H1 (cell line): ENCODE measurements at regions not wholly inside any gene's neighbourhood (a gene's known extent, or its start where the extent isn't known, plus 50 kb on each side); places are given as distances from the start of the nearest gene placed in this dataset.

Experiments used
- CTCF ChIA-PET: fragments of 300-600 bp; sonication (Branson Sonifier 250); formaldehyde crosslinking; loops from one replicate; lab custom pipeline; 2021; ENCODE audit not compliant: partially characterized antibody; lab: Charles Lee
- POLR2A ChIA-PET: fragments of 300-600 bp; sonication (Branson Sonifier 250); formaldehyde crosslinking; loops from one replicate; lab custom pipeline; 2021; ENCODE audit warnings: inconsistent platforms; ENCODE audit not compliant: partially characterized antibody; lab: Charles Lee
- DNase-seq, 2 experiments: peaks; one replicate each; pipeline versions ENCODE4 v3.0.0 to v3.0.0-alpha.2; 2010 to 2022; ENCODE audit warnings: low spot score in 2 of 2, low read depth in 1 of 2, mixed read lengths in 1 of 2
- FAIRE-seq: peaks from 2 replicates; lab custom pipeline; 2011; peaks lifted over from hg19 to GRCh38; lab: Jason Lieb, UNC
- H2AFZ ChIP-seq: 2 replicates; pipeline ENCODE4 v1.8.1; 2012; ENCODE audit warnings: low read length, inconsistent platforms
- H2AK5ac ChIP-seq: 2 replicates; pipeline ENCODE4 v1.6.1; 2013; ENCODE audit warnings: low read depth, low read length
- H2BK120ac ChIP-seq: replicated peaks from 2 replicates; pipeline ENCODE3; 2013; ENCODE audit warnings: low read depth, low read length, inconsistent platforms
- H2BK12ac ChIP-seq: 2 replicates; pipeline ENCODE4 v1.6.1; 2013; ENCODE audit warnings: low read depth, low read length
- H2BK15ac ChIP-seq: 2 replicates; pipeline ENCODE4 v1.6.1; 2013; ENCODE audit warnings: low read length
- H2BK20ac ChIP-seq: 2 replicates; pipeline ENCODE4 v1.6.1; 2013; ENCODE audit warnings: low read length
- H2BK5ac ChIP-seq: 2 replicates; pipeline ENCODE4 v1.6.1; 2013; ENCODE audit warnings: low read depth, low read length
- H3K14ac ChIP-seq: 2 replicates; pipeline ENCODE4 v1.6.1; 2013; ENCODE audit warnings: inconsistent platforms; ENCODE audit not compliant: insufficient read length
- H3K18ac ChIP-seq: 2 replicates; pipeline ENCODE4 v1.6.1; 2013; ENCODE audit warnings: low read length; ENCODE audit errors: extremely low read depth
- H3K23ac ChIP-seq: 2 replicates; pipeline ENCODE4 v1.6.1; 2013; ENCODE audit warnings: inconsistent platforms; ENCODE audit not compliant: insufficient read length
- H3K23me2 ChIP-seq: 2 replicates; pipeline ENCODE4 v1.6.1; 2013; ENCODE audit warnings: low read depth, low read length
- H3K27ac ChIP-seq: 2 replicates; pipeline ENCODE4 v1.6.1; 2011; ENCODE audit warnings: low read depth, low read length, inconsistent platforms
- H3K27me3 ChIP-seq, 4 experiments: replicated peaks in 1 of 4; 1 replicate in 1 of 4; 2 replicates in 3 of 4; pipeline versions ENCODE4 v1.6.1 to v1.8.1; 2011 to 2013; ENCODE audit warnings: low read length in 3 of 4, mild to moderate bottlenecking in 3 of 4, inconsistent platforms in 2 of 4, mixed read lengths in 2 of 4, moderate library complexity in 1 of 4; ENCODE audit not compliant: control insufficient read depth in 3 of 4, insufficient read depth in 3 of 4; ENCODE audit errors: extremely low read depth in 1 of 4
- H3K36me3 ChIP-seq, 4 experiments: 2 replicates each; pipeline versions ENCODE4 v1.6.1 to v1.8.1; 2011 to 2013; ENCODE audit warnings: mild to moderate bottlenecking in 4 of 4, low read length in 3 of 4, moderate library complexity in 2 of 4, control low read depth in 1 of 4, inconsistent platforms in 1 of 4; ENCODE audit not compliant: insufficient read depth in 4 of 4, control insufficient read depth in 2 of 4
- H3K4ac ChIP-seq: replicated peaks from 2 replicates; pipeline ENCODE3; 2013; ENCODE audit warnings: low read length, low read depth, mixed read lengths, inconsistent platforms; ENCODE audit not compliant: insufficient read length
- H3K4me1 ChIP-seq, 4 experiments: replicated peaks in 1 of 4; 1 replicate in 1 of 4; 2 replicates in 3 of 4; pipeline versions ENCODE4 v1.6.1 to v1.8.1; 2011 to 2013; ENCODE audit warnings: low read length in 3 of 4, inconsistent platforms in 2 of 4, mixed read lengths in 1 of 4; ENCODE audit not compliant: insufficient read depth in 4 of 4, control insufficient read depth in 3 of 4
- H3K4me2 ChIP-seq, 2 experiments: 2 replicates each; pipeline versions ENCODE4 v1.6.1 to v1.8.1; 2011 to 2013; ENCODE audit warnings: low read depth in 2 of 2, low read length in 2 of 2, control low read depth in 1 of 2, inconsistent platforms in 1 of 2, mild to moderate bottlenecking in 1 of 2; ENCODE audit not compliant: insufficient read depth in 1 of 2
- H3K4me3 ChIP-seq, 4 experiments: fragments of 200-600, 300-600 bp in 1 of 4; sonication (generic), shearing (Covaris generic), sonication (Bioruptor Twin) in 1 of 4; 2 replicates each; pipeline versions ENCODE4 v1.5.1 to v1.8.1; 2011 to 2016; ENCODE audit warnings: low read length in 4 of 4, low read depth in 3 of 4, control low read depth in 2 of 4, inconsistent platforms in 2 of 4, mild to moderate bottlenecking in 2 of 4, mixed read lengths in 1 of 4, moderate library complexity in 1 of 4; ENCODE audit not compliant: insufficient read depth in 2 of 4; ENCODE audit errors: extremely low read depth in 1 of 4
- H3K56ac ChIP-seq: replicated peaks from 2 replicates; pipeline ENCODE3; 2013; ENCODE audit warnings: low read depth, mild to moderate bottlenecking, mixed read lengths, low read length, inconsistent platforms; ENCODE audit not compliant: insufficient read length
- H3K79me1 ChIP-seq: 2 replicates; pipeline ENCODE4 v1.6.1; 2013; ENCODE audit warnings: low read depth, low read length, control low read depth
- H3K79me2 ChIP-seq, 2 experiments: 2 replicates each; pipeline versions ENCODE4 v1.6.1 to v1.8.1; 2012 to 2013; ENCODE audit warnings: low read length in 2 of 2, mild to moderate bottlenecking in 2 of 2, inconsistent platforms in 1 of 2; ENCODE audit not compliant: insufficient read depth in 2 of 2, control insufficient read depth in 1 of 2
- H3K9ac ChIP-seq, 4 experiments: replicated peaks in 1 of 4; 1 replicate in 1 of 4; 2 replicates in 3 of 4; pipeline versions ENCODE4 v1.6.1 to v1.8.1; 2011 to 2013; ENCODE audit warnings: low read depth in 3 of 4, low read length in 3 of 4, control low read depth in 2 of 4, mild to moderate bottlenecking in 2 of 4, moderate library complexity in 2 of 4, inconsistent platforms in 1 of 4; ENCODE audit errors: extremely low read depth in 1 of 4
- H3K9me3 ChIP-seq, 2 experiments: 2 replicates each; pipeline versions ENCODE4 v1.6.1 to v1.8.1; 2012 to 2013; ENCODE audit warnings: mild to moderate bottlenecking in 2 of 2, moderate library complexity in 2 of 2, control low read depth in 1 of 2, inconsistent platforms in 1 of 2, low read depth in 1 of 2, low read length in 1 of 2, mixed read lengths in 1 of 2; ENCODE audit not compliant: insufficient read depth in 2 of 2
- H4K20me1 ChIP-seq, 2 experiments: replicated peaks in 1 of 2; 2 replicates each; pipeline versions ENCODE3 to v1.8.1; 2011 to 2013; ENCODE audit warnings: inconsistent platforms in 2 of 2, low read length in 2 of 2, mild to moderate bottlenecking in 1 of 2; ENCODE audit not compliant: insufficient read depth in 2 of 2, control insufficient read depth in 1 of 2
- H4K5ac ChIP-seq: 2 replicates; pipeline ENCODE4 v1.6.1; 2013; ENCODE audit warnings: low read length, low read depth, mixed read lengths, inconsistent platforms; ENCODE audit not compliant: insufficient read length
- H4K8ac ChIP-seq: 2 replicates; pipeline ENCODE4 v1.8.0; 2013; ENCODE audit warnings: mild to moderate bottlenecking, moderate library complexity, low read length, inconsistent platforms; ENCODE audit not compliant: insufficient read depth; ENCODE audit errors: extremely low read depth
- H4K91ac ChIP-seq: replicated peaks from 2 replicates; pipeline ENCODE3; 2013; ENCODE audit warnings: low read length, mixed read lengths, inconsistent platforms; ENCODE audit not compliant: insufficient read length
- EZH2 ChIP-seq: fragments of 200-600 bp; sonication (generic); IDR thresholded peaks from 2 replicates; pipeline ENCODE4 v1.7.1; 2012; ENCODE audit warnings: low read depth, mild to moderate bottlenecking, moderate library complexity, low read length, inconsistent platforms; ENCODE audit not compliant: severe bottlenecking
- FOSL1 ChIP-seq: IDR thresholded peaks from 2 replicates; pipeline ENCODE4 v1.6.1; 2011; ENCODE audit warnings: mild to moderate bottlenecking, low read depth, low read length, moderate library complexity; ENCODE audit not compliant: insufficient read depth
- TBP ChIP-seq: IDR thresholded peaks from 2 replicates; pipeline ENCODE4 v1.6.1; 2011; ENCODE audit warnings: low read depth, low read length, improper control_type of control experiment
- TCF12 ChIP-seq: IDR thresholded peaks from 2 replicates; pipeline ENCODE4 v1.6.1; 2011; ENCODE audit warnings: low read depth, mild to moderate bottlenecking, low read length
- WGBS, 2 experiments: shearing (Covaris generic) in 1 of 2; methylation state at CpG; one replicate each; pipeline versions ENCODE4 v1.1.6 to v1.1.7; 2013 to 2015; ENCODE audit warnings: low lambda C conversion rate in 2 of 2, mixed read lengths in 2 of 2, inconsistent platforms in 1 of 2, low coverage in 1 of 2, missing lambda C conversion rate in 1 of 2; ENCODE audit not compliant: insufficient replicate concordance in 2 of 2, insufficient coverage in 1 of 2, insufficient read length in 1 of 2; ENCODE audit errors: extremely low coverage in 1 of 2, missing lambda C conversion rate in 1 of 2; 5-methylcytosine and 5-hydroxymethylcytosine counted together

GRCh38 chr7:20958572-20958971 lies 171.9 kb upstream of the SP8 start:
- Histone ChIP-seq H4K20me1 (no peaks in the 10 kb centered on the region), H3K23ac (no peak overlapping the region), H3K4me3 (no peak overlapping the region), H3K56ac (no peak overlapping the region), H2BK20ac (no peak overlapping the region), H3K4me1 (peaks cover 0 to 4% (median 0%) of the 10 kb centered on the region in 4 experiments; a peak in 3 of 7 replicates), H3K27ac (no peak overlapping the region), H4K8ac (no peak overlapping the region), H3K36me3 (no peaks in the 10 kb centered on the region), H3K14ac (no peak overlapping the region), H2BK12ac (no peak overlapping the region; the same call in 1 of the 2 replicates), H2BK5ac (no peak overlapping the region), H2AK5ac (no peak overlapping the region; the same call in 1 of the 2 replicates), H4K5ac (no peak overlapping the region), H3K9me3 (no peaks in the 10 kb centered on the region), H3K4ac (no peak overlapping the region), H3K4me2 (no peak overlapping the region), H3K79me1 (no peaks in the 10 kb centered on the region), H3K27me3 (no peaks in the 10 kb centered on the region), H3K23me2 (peaks cover 2% of the 10 kb centered on the region; the same call in 1 of the 2 replicates), H3K9ac (no peak overlapping the region), H3K18ac (no peak overlapping the region), H4K91ac (no peak overlapping the region), H2BK120ac (no peak overlapping the region), H2BK15ac (no peak overlapping the region), H2AFZ (no peak overlapping the region), H3K79me2 (no peaks in the 10 kb centered on the region)
- TF ChIP-seq TBP (no peak), FOSL1 (no peak), TCF12 (no peak), EZH2 (no peak)
- no peak for DNase-seq
- 95% methylated on average over 3 of the region's 3 CpGs; no CpG with 5 or more reads in 1 of the 2 experiments for whole genome bisulfite sequencing, 2 experiments
- CTCF ChIA-PET: interaction anchor here (1.3 kb wide), 1 partner anchor 593 kb away, joined by 4 read pairs; no protein-coding TSS in a partner anchor
- no peak for FAIRE-seq
- POLR2A ChIA-PET: interaction anchor here (1.0 kb wide), 1 partner anchor 172 kb away, joined by 3 read pairs; the partner anchor contains the start of gene SP8
